Activated CD8-positive, alpha-beta memory T cell treated with anti-CD3 and anti-CD28 coated beads, Interleukin-2, amount 50 U/mL, for 48 hours (primary cell): ENCODE measurements at regions not wholly inside any gene's neighbourhood (a gene's known extent, or its start where the extent isn't known, plus 50 kb on each side); places are given as distances from the start of the nearest gene placed in this dataset.

ENCODE experiments used
- DNase-seq: peaks from one replicate; pipeline ENCODE4 v3.0.0-alpha.2; 2020

- no peak for DNase-seq
Observed at GRCh38 chr2:123211181-123211580, 813.9 kb upstream of the CNTNAP5 start.

GRCh38 chr2:123245156-123245555 is 779.9 kb upstream of the CNTNAP5 start:
- no peak for DNase-seq

DNA sequence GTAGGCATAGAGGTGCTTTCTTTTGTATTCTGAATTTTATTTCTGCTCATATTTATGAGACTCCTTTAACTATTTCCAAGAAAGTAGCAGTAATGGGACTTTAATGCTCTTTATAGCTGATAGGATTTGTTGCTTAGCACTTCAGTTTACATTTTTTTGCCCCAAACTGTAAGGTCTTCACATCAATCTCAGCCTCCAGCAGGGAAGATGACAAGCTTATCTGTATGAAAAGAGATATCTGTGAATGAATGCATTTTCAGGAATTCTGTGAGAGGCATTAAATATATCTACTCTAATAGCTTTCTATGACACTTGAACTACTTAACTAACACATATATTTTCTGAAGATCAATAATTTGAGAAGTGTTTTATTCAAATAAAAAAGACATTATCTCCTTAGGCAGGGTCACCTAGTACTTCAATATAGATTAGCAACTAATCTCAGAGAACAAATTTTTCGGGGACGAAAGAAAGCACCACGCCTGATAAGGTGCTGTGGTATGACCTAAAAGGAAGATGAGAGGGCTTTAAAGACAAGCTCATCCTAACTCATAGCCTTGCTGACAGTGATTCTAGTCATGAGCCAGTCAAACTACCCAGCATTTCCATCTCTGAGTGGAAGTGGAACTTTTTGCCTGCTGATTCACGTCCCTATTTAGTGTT is 766.1 kb upstream of the CNTNAP5 start:
- DNase-seq: no peak

- DNase-seq: no peak
Observed at GRCh38 chr2:123262856-123263255, 762.2 kb upstream of the CNTNAP5 start.

GRCh38 chr2:123283431-123283830 is 741.7 kb upstream of the CNTNAP5 start:
- DNase-seq: no peak

- no peak for DNase-seq
Observed at GRCh38 chr2:123303731-123304130, 721.4 kb upstream of the CNTNAP5 start.
